Activated T-cell treated with anti-CD3 and anti-CD28 coated beads, Interleukin-2, amount 50 U/mL, for 24 hours (primary cell): ENCODE measurements at regions not wholly inside any gene's neighbourhood (a gene's known extent, or its start where the extent isn't known, plus 50 kb on each side); places are given as distances from the start of the nearest gene placed in this dataset.

ENCODE experiments used
- DNase-seq: peaks from one replicate; pipeline ENCODE4 v3.0.0-alpha.2; 2020
- H3K27ac Mint-ChIP-seq: 2 replicates; pipeline ENCODE4 v1.8.0; 2020; ENCODE audit warnings: mild to moderate bottlenecking, mixed read lengths
- H3K27me3 Mint-ChIP-seq: 2 replicates; pipeline ENCODE4 v1.8.0; 2020; ENCODE audit warnings: mixed read lengths
- H3K36me3 Mint-ChIP-seq: 2 replicates; pipeline ENCODE4 v1.8.0; 2020; ENCODE audit warnings: low read depth, mixed read lengths
- H3K4me1 Mint-ChIP-seq: 2 replicates; pipeline ENCODE4 v1.8.0; 2020; ENCODE audit warnings: low read depth, mixed read lengths
- H3K4me3 Mint-ChIP-seq: 2 replicates; pipeline ENCODE4 v1.8.0; 2020; ENCODE audit warnings: mild to moderate bottlenecking, moderate library complexity, mixed read lengths
- H3K9me3 Mint-ChIP-seq: 2 replicates; pipeline ENCODE4 v1.8.0; 2020; ENCODE audit warnings: mixed read lengths

DNA sequence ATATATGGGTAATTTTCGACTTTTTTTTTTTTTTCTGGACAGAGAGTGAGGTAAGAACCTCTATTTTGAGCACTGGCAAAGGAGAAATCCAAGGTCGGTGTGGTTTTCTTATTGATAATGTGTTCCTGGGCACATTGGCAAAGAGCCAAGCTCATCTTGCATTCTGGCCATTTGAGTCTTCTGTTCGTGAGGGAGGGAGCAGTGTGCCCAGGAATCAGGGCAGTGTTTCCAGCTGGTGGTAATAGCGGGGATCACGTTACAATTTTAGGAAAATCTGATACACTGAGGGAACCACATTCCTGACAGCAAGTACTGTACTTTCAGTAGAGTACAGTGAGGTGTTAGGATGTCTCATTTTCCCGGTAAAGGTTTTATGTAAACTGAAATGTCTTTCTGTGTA lies 442.3 kb upstream of the MAP3K7 start:
- Mint-ChIP-seq H3K36me3 (no peaks in the 10 kb centered on the region), H3K4me1 (no peaks in the 10 kb centered on the region), H3K9me3 (no peaks in the 10 kb centered on the region), H3K27ac (no peak overlapping the region), H3K4me3 (no peak overlapping the region), H3K27me3 (no peaks in the 10 kb centered on the region)
- DNase-seq: no peak

DNA sequence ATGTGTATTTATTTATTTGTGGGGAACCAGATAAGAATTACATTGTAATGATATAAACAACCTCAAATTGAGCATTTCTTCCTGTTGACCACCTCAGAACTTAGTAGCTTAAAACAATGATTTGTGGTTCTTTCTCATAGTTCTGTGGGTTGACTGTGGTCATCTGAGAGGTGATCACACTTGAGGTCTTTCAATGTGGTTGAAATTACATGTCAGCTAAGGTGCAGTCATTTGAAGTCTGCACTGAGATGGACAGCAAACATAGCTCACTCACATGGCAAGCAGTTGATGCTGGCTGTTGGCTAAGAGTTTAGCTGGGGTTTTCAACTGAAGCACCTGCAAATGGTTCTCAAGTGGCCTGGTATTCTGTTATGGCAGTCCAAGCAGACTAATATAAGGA lies 436.7 kb upstream of the MAP3K7 start:
- no peak overlapping the region for H3K4me3 Mint-ChIP-seq
- no peaks in the 10 kb centered on the region for H3K36me3 Mint-ChIP-seq
- H3K27ac Mint-ChIP-seq: no peak overlapping the region
- H3K27me3 Mint-ChIP-seq: no peaks in the 10 kb centered on the region
- no peak for DNase-seq
- no peaks in the 10 kb centered on the region for H3K9me3 Mint-ChIP-seq
- H3K4me1 Mint-ChIP-seq: no peaks in the 10 kb centered on the region

DNA sequence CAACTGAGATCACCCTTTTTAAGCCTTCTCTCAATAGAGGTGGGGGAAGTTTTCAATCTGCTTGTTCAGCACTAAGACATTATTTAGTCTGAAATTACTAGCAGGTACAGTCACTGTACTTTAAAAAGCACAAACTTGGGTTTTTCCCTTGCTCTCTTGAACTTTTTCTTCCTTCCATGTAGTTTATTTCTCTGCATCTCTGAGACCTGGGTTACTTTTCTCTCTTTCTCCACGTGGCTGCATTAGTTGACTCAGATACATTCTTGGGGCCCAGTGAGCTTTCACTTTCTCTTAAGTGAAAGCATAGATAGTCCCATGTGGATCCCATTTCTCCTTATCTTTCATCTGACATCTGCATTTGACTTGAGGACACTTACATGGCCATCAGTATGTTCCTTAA lies 433.9 kb upstream of the MAP3K7 start:
- Mint-ChIP-seq H3K36me3 (no peaks in the 10 kb centered on the region), H3K27ac (no peak overlapping the region), H3K4me3 (no peak overlapping the region), H3K9me3 (no peaks in the 10 kb centered on the region), H3K27me3 (no peaks in the 10 kb centered on the region), H3K4me1 (no peaks in the 10 kb centered on the region)
- no peak for DNase-seq

DNA sequence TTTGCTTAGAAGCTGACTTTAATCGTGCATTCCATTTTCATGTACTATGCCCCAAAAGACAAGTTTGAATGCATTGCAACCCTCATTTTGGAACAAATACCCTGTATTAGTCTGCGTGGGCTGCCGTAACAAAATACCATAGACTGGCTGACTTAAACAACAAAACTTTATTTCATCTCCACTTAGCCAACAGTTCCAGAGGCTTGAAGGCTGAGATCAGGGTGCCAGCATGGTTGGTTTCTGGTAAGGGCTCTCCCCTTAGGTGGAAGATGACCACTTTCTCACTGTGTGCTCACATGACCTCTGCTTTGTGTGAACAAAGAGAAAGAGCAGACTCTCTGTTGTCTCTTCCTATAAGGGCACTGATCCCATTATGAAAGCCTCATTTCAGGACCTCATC lies 431.7 kb upstream of the MAP3K7 start:
- no peak for DNase-seq
- H3K4me1 Mint-ChIP-seq: no peaks in the 10 kb centered on the region
- H3K9me3 Mint-ChIP-seq: no peaks in the 10 kb centered on the region
- H3K36me3 Mint-ChIP-seq: no peaks in the 10 kb centered on the region
- no peak overlapping the region for H3K4me3 Mint-ChIP-seq
- no peaks in the 10 kb centered on the region for H3K27me3 Mint-ChIP-seq
- no peak overlapping the region for H3K27ac Mint-ChIP-seq

DNA sequence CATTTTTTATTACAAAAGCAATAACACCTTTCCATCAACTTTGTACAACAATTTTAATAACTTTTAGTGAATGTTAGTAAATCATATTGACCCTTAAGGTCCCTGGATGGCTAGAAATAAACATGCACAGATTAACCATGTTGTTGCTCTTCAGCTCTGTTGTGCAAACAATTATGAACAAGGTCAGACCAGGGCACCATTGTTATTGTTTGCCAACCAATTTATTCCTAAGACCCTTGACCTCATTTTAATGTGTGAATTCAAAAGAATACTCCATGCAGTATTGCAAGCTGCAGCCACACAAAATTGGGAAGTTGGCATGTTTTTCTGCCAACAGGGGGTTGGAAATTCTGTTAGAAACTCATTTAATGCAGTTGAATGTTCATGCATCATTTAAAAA lies 426.6 kb upstream of the MAP3K7 start:
- no peaks in the 10 kb centered on the region for H3K9me3 Mint-ChIP-seq
- no peak overlapping the region for H3K4me3 Mint-ChIP-seq
- H3K27ac Mint-ChIP-seq: no peak overlapping the region
- no peaks in the 10 kb centered on the region for H3K27me3 Mint-ChIP-seq
- H3K4me1 Mint-ChIP-seq: no peaks in the 10 kb centered on the region
- no peaks in the 10 kb centered on the region for H3K36me3 Mint-ChIP-seq
- no peak for DNase-seq

DNA sequence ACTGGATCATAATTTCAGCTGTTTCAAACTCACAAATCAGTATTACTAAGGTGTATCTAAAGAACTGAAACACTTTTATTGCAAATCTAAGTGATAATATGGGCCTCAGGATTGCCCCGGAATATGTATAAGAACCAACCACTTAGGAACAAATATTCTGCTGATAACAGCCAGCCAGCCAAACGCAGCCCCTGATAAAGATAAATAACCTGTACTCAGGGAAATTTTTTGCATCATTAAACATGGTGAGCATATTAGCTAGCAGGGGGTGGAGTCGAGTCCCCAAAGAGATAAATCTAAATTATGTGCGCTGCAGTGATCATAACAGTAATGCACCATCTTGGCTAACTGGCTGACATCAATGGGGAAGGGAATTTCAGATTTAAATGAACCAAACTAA lies 410.2 kb upstream of the MAP3K7 start:
- Mint-ChIP-seq H3K27ac (no peak overlapping the region), H3K36me3 (no peaks in the 10 kb centered on the region), H3K9me3 (no peaks in the 10 kb centered on the region), H3K27me3 (no peaks in the 10 kb centered on the region), H3K4me1 (no peaks in the 10 kb centered on the region), H3K4me3 (no peak overlapping the region)
- no peak for DNase-seq

DNA sequence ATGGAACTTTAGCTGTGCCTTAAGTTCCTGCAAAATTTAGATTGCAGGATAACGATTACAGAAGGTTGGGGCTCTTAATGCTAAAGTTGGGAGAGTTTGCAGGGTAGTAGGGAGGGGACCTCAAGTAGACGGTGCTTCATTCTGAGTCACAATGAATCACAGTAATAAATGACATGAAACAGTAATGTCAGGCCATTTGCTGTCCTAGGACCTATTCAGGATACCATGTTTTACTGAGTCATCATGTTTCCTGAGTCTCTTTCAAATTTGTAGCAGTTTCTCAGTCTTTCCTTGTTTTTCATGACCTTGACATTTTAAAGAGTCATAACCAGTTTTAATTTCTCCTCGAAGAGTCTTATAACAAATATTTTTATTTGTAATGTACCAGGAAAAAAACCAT lies 406.9 kb upstream of the MAP3K7 start:
- Mint-ChIP-seq H3K4me3 (no peak overlapping the region), H3K9me3 (no peaks in the 10 kb centered on the region), H3K36me3 (no peaks in the 10 kb centered on the region), H3K27me3 (no peaks in the 10 kb centered on the region), H3K4me1 (no peaks in the 10 kb centered on the region), H3K27ac (no peak overlapping the region)
- no peak for DNase-seq

DNA sequence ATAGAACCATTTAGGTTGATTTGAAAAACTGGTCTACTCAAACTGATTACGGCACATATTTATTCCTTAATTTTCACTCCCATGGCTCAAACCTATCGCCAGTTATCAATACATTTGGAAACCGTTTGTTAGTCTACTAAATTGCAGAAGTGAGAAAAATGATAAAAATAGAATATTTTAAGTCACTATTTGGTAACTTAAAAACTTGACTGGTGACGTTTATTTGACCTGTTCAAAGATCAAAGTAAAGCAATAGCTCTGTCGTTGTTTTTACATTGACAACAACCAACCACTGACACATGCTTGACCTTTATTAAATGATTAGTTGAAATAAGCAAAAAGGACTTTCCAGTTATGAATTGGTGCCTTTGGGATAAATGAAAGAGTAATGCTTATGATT lies 402.9 kb upstream of the MAP3K7 start:
- no peak overlapping the region for H3K4me3 Mint-ChIP-seq
- H3K4me1 Mint-ChIP-seq: no peaks in the 10 kb centered on the region
- H3K9me3 Mint-ChIP-seq: no peaks in the 10 kb centered on the region
- H3K27me3 Mint-ChIP-seq: no peaks in the 10 kb centered on the region
- no peak for DNase-seq
- no peaks in the 10 kb centered on the region for H3K36me3 Mint-ChIP-seq
- H3K27ac Mint-ChIP-seq: no peak overlapping the region

DNA sequence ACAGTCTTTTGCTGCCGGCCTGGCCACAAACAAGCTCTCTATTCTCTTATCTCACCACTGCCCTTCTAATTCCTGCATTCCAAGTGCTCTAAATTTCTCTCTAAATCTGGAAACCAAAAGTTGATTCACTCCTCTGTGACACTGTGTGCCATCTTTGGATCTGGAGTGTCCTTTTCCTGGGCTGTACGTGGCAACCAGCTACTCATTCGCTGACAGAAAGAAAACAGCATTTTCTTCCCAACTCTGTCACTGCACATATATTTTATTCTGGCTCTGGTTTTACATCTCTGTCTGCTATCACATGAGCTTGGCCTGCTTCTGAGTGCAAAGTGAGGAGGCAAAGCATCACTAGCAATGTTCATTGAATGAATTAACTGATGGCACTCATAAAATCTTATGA lies 397.2 kb upstream of the MAP3K7 start:
- DNase-seq: no peak

DNA sequence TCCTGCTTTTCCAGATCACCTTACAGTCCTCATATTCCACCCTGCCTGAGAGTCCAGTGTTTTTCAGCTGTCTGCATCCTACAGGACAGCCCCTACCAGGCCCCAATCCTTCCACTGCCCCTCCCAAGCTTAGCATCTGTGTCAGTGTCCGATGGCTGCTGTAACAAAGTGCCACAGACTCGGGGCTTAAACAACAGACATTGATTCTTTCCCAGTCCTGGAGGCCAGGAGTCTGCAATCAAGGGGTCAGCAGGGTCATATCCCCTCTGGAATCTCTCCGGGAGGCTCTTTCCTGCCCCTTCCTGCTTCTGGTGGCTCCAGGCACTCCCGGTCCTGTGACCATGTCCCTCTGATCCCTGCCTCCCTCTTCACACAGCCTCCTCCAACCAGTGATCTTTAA lies 396.6 kb upstream of the MAP3K7 start:
- DNase-seq: no peak
- Mint-ChIP-seq H3K27me3 (no peaks in the 10 kb centered on the region), H3K27ac (no peak overlapping the region), H3K4me1 (no peaks in the 10 kb centered on the region), H3K4me3 (no peak overlapping the region), H3K9me3 (no peaks in the 10 kb centered on the region), H3K36me3 (no peaks in the 10 kb centered on the region)

More for the DNA sequence above, 397.2 kb upstream of the MAP3K7 start:
- no peaks in the 10 kb centered on the region for H3K9me3 Mint-ChIP-seq
- H3K4me1 Mint-ChIP-seq: no peaks in the 10 kb centered on the region
- no peaks in the 10 kb centered on the region for H3K36me3 Mint-ChIP-seq
- H3K4me3 Mint-ChIP-seq: no peak overlapping the region
- no peaks in the 10 kb centered on the region for H3K27me3 Mint-ChIP-seq
- H3K27ac Mint-ChIP-seq: no peak overlapping the region

DNA sequence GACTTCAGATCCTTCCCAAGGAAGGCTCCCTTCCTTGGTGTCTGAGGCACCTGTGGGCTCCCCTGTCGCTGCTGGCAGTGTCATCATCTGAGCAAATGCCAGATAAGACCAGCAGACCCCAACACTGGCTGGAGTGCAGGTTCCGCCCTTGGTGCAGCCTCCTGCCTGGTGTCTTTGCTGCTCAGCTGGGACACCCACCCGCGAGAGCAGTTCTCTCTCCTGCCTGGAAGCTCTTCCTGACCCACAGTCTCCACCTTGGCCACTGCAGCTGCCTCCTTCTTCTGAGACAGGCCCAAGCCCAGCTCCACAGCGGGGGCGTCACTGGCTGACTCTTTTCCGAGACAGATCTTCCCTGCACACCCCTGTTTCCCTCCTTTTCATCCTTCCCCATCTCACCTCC lies 395.7 kb upstream of the MAP3K7 start:
- H3K27me3 Mint-ChIP-seq: no peaks in the 10 kb centered on the region
- H3K36me3 Mint-ChIP-seq: no peaks in the 10 kb centered on the region
- no peaks in the 10 kb centered on the region for H3K4me1 Mint-ChIP-seq
- H3K27ac Mint-ChIP-seq: no peak overlapping the region
- DNase-seq: no peak
- no peak overlapping the region for H3K4me3 Mint-ChIP-seq
- H3K9me3 Mint-ChIP-seq: no peaks in the 10 kb centered on the region

DNA sequence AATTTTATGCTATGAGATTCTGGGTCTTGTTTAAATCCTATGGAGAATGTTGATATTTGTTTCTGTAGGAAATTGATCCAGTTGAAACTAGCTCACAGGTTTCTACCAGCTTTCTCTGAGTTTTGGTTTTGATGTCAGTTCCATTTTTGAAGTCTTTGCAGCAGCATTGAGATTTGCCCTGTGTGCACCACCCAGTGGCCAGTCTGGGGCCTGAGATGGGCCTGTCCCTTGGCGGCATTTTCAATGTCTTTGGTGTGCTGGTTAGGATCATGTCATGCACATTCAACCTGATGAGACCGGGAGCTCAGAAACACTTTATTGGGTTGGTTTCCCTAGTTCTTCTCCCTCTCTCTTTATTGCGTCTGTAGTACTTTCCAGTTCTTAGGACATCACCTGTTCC lies 395.2 kb upstream of the MAP3K7 start:
- DNase-seq: no peak
- no peaks in the 10 kb centered on the region for H3K9me3 Mint-ChIP-seq
- no peaks in the 10 kb centered on the region for H3K27me3 Mint-ChIP-seq
- no peak overlapping the region for H3K27ac Mint-ChIP-seq
- H3K36me3 Mint-ChIP-seq: no peaks in the 10 kb centered on the region
- no peaks in the 10 kb centered on the region for H3K4me1 Mint-ChIP-seq
- no peak overlapping the region for H3K4me3 Mint-ChIP-seq

DNA sequence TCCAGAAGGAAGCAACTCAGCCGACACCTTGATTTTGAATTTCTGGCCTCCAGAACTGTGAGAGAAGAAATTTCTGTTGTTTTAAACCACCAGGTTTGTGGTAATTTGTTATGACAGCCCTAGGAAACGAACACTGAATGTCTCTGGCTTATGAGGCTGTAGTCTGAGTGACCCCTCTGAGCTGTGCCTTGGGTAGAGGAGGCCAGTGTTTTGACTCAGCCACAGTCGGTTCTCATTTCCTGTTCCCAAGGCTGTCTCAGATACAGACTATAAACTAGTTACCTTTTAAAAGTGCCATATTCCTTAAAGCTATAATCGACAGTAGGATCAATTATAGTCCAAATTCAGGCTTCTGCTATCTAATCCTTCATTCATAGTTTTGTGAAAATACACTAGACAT lies 391.2 kb upstream of the MAP3K7 start:
- no peak for DNase-seq
- H3K4me3 Mint-ChIP-seq: no peak overlapping the region
- no peak overlapping the region for H3K27ac Mint-ChIP-seq
- no peaks in the 10 kb centered on the region for H3K4me1 Mint-ChIP-seq
- no peaks in the 10 kb centered on the region for H3K9me3 Mint-ChIP-seq
- no peaks in the 10 kb centered on the region for H3K36me3 Mint-ChIP-seq
- no peaks in the 10 kb centered on the region for H3K27me3 Mint-ChIP-seq

DNA sequence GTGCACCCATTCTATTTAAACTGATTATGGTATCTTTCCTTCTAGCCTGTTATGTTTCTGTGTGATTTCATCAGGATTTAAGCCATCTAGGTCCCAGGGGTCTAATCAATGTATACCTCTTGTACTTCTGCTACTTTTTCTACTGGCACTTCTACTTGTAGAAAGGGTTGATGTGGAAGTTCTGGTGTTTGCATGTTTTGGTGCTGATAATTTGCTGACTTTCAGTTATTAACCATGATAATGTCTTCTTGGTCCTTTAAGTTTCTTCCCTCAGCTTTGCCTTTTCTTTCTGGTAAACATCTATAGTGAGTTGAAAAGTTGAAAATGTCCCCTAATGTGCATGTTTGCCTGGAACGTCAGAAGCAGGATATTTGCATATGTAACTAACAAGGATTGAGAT lies 390.6 kb upstream of the MAP3K7 start:
- H3K4me3 Mint-ChIP-seq: no peak overlapping the region
- H3K4me1 Mint-ChIP-seq: no peaks in the 10 kb centered on the region
- no peaks in the 10 kb centered on the region for H3K27me3 Mint-ChIP-seq
- no peak overlapping the region for H3K27ac Mint-ChIP-seq
- DNase-seq: no peak
- no peaks in the 10 kb centered on the region for H3K36me3 Mint-ChIP-seq
- no peaks in the 10 kb centered on the region for H3K9me3 Mint-ChIP-seq

DNA sequence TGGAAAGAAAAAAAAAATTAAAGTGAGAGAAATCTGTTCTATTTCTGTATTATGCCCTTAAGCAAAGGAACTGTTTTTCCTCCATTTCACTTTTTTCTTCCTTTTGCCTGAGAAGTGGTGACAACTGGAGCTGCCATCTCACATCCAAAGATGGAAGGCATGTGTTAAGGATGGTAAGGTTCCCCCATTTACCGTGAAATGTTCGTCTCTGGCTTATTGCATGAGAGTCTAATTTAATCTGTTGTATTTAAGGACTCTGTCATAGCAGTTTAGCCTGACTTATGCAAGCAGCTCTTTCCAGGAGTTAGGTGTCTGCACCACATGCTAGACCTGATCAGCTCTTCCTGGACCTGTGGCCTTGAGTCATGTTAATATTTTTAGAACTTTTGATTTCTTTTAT lies 389.5 kb upstream of the MAP3K7 start:
- H3K9me3 Mint-ChIP-seq: no peaks in the 10 kb centered on the region
- no peaks in the 10 kb centered on the region for H3K36me3 Mint-ChIP-seq
- H3K4me1 Mint-ChIP-seq: no peaks in the 10 kb centered on the region
- no peaks in the 10 kb centered on the region for H3K27me3 Mint-ChIP-seq
- no peak overlapping the region for H3K27ac Mint-ChIP-seq
- DNase-seq: no peak
- H3K4me3 Mint-ChIP-seq: no peak overlapping the region

DNA sequence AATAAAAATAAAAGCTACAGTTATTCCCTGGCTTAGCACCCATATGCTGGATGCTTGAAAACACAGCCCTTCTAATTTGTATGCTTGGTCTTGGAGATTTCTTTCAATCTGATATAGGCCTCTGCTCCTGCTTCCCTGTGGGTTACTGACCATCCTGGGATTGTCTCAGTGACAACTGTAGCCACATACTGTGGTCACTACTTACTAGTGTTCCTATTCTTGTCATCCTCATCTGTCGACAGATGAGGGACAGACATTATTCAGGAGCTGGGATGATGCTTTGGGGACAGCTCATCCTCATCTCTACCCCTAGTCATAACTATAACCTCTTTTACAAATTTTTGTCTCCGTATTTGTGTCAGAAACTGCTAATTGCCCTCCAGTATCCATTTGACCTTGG lies 388.9 kb upstream of the MAP3K7 start:
- Mint-ChIP-seq H3K27me3 (no peaks in the 10 kb centered on the region), H3K27ac (no peak overlapping the region), H3K4me3 (no peak overlapping the region), H3K36me3 (no peaks in the 10 kb centered on the region), H3K9me3 (no peaks in the 10 kb centered on the region), H3K4me1 (no peaks in the 10 kb centered on the region)
- DNase-seq: no peak
